HG02588 (cell line): ENCODE measurements at regions not wholly inside any gene's neighbourhood (a gene's known extent, or its start where the extent isn't known, plus 50 kb on each side); places are given as distances from the start of the nearest gene placed in this dataset.

Source experiments
- ATAC-seq: cut with Tn5 transposase; IDR thresholded peaks from one replicate; pipeline ENCODE4 v1.9.1; 2021; ENCODE audit warnings: mild to moderate bottlenecking, moderate library complexity; ENCODE audit not compliant: unreplicated experiment

DNA sequence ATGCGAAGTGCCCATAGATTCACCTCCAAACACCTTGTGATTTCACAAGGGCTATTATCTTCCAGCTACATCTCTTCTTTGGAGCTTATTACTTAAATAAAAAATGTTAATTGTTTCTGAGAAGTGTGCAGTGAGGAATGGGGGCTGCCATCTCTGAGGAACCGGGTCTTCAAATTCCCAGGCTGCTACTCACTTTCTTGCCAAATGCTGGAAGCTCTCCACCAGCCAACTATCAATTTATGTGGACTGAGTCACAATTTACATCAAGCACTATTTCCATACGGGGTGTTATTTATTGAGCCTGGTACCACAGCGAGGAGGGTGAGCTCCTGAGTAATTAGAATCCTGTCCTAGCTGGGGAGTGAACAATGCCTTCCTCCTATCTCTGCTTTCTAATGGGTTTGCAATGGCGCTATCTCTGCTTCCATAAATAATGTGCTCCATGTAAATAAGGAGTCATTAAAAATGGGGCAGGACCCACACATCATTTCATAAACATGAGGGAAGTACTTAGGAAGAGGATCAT, 898.3 kb downstream of the VRK1 start:
- no peak for ATAC-seq

GRCh38 chr14:97697772-97698171, 900.6 kb downstream of the VRK1 start:
- ATAC-seq: no peak

- no peak for ATAC-seq
These were observed 901.8 kb downstream of the VRK1 start for GRCh38 chr14:97699026-97699425.

GRCh38 chr14:97703006-97703760, 906.0 kb downstream of the VRK1 start:
- ATAC-seq: no peak

DNA sequence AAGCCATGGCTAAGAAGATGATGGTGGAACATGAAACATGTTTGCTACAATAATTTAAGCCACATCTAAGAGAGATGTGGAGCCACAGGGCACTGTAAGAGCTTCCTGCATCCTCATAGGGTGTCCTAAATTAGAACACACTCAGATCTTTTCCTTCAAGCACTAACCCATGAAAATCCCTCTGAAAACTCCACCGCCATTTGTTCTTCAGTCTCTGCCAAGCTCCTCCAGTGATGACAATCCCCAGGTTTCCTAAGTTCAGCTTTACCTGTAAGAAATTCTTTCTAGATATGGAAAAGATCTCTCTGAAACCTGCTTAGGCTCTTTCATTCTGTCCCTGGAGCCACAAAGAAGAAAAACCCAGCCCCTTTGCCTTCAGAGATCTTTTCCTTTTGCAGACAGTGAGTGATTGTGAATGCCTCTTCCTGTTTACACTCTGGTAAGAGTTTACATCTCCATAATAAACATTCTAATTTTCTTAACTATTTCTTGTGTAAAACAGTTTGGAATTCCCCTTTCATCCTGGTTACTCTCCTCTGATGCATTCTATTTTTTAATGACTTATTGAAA, 907.2 kb downstream of the VRK1 start:
- ATAC-seq: no peak

- ATAC-seq: no peak
These were observed 907.9 kb downstream of the VRK1 start for GRCh38 chr14:97705107-97705506.

DNA sequence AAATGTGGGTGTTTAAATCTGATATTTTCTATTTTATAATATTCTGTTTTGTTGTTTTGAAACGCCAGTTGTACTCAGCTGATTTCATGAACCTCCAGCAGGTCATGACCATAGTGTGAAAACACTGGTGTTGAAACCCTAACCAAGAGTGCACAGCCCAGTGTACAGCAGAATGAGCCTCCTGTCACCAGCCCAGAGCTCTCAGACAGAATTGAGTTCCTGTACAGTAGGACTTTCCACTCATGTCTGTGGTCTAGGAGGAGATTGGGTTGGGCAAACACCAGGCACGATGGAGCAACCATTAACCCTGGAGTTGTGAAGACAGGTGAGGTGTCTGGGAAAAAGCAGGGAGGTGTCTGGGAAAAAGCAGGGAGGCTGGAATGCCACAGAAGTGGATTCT, 908.8 kb downstream of the VRK1 start:
- ATAC-seq: no peak

DNA sequence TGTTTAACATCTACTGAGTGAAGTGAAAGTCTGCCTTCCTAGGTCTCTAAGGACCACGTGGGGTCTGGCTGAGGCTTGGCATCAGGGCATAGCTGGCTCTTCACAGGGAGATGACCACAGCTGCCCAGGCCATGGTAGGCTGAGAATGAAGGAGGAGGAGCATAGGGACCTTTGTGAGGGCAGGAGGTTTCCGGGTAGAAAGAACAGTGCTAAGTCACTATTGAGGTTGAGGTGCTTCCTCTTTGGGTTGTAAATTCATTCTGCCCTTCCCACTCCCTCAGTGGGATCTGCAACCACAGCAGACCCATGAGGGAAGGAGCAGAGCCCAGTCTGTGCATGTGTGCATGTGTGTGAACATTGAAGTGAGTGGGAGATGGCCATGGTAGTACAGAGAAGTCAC, 909.6 kb downstream of the VRK1 start:
- no peak for ATAC-seq

- no peak for ATAC-seq
These were observed 910.4 kb downstream of the VRK1 start for GRCh38 chr14:97707603-97708002.

DNA sequence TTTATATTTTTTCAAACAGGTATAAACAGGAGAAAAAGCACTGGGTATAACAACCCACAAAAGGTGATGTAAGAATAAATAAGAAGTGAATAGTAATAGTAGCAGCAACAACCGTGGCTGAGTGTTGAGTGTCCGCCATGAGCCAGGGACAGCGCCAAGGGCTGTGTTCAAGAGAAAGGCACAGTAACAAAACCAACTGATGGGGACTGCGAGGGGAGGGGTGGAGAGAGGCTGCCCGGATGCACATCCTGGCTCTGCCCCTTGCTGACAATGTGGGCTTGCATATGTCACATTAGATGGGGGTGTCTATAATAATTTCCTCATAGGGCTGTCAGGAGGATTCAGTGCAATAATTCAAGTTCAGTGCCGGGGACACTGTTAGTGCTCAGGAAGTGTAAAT, 912.4 kb downstream of the VRK1 start:
- ATAC-seq: no peak

DNA sequence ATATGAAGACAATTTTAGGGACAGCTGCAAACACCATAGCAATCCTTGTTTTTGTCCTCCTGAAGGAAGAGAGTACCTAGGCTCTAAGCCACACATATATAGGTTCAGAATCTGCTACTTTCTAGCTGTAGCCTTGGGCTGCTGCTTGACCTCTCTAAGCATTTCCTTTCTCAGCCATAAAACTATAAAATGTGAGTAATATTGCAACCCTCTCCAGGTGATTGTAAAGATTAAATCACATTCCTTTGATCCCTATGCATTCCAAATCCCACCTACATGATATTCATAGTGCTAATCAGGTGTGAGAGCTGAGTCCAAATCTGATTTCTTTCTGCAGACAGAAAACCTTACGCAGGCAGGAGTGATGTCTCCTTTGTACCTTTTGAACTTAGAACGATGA, 913.5 kb downstream of the VRK1 start:
- no peak for ATAC-seq

- ATAC-seq: no peak
These were observed 915.3 kb downstream of the VRK1 start for GRCh38 chr14:97712471-97712870.

GRCh38 chr14:97713023-97713422, 915.8 kb downstream of the VRK1 start:
- no peak for ATAC-seq

- no peak for ATAC-seq
These were observed 921.8 kb downstream of the VRK1 start for GRCh38 chr14:97718886-97719442.

DNA sequence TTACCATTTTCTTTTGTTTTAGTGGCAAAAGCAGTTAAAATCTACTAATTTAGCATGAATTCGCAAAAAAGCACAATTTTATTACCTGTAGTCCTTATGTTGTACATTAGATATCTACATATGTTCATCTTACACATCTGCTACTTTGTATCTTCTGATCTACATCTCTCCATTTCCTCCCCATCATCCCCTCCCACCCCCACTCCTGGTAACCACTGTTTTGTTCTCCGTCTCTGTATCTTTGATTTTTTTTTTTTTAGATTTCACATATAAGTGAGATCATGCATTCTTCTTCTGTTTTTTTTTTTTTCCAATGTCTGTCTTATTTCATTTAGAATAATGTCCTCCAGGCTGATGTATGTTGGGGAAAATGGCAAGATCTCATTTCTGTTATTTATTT, 922.7 kb downstream of the VRK1 start:
- ATAC-seq: no peak

DNA sequence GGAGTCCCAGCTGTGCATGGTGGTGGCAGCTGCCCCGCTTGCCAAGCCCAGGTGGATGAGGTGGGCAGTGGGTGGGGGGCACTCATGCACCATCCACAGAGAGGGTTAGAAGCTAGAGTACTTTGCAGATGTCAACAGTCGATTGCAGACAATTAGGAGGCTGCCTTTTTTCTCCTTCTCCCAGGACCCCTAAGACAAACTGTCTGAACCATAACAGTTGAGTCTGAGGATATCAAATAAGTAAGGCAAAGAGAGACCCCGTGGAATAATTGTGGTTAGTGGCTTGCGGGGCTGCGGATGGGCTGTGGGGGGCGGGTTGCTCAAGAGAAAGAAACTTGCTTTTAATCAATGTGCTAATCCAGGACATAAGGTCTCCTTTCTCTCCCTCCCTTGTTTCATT, 926.2 kb downstream of the VRK1 start:
- ATAC-seq: no peak

- no peak for ATAC-seq
These were observed 926.6 kb downstream of the VRK1 start for GRCh38 chr14:97723819-97724218.

- ATAC-seq: no peak
These were observed 927.1 kb downstream of the VRK1 start for GRCh38 chr14:97724265-97724731.

GRCh38 chr14:97726676-97727075, 929.5 kb downstream of the VRK1 start:
- ATAC-seq: no peak

DNA sequence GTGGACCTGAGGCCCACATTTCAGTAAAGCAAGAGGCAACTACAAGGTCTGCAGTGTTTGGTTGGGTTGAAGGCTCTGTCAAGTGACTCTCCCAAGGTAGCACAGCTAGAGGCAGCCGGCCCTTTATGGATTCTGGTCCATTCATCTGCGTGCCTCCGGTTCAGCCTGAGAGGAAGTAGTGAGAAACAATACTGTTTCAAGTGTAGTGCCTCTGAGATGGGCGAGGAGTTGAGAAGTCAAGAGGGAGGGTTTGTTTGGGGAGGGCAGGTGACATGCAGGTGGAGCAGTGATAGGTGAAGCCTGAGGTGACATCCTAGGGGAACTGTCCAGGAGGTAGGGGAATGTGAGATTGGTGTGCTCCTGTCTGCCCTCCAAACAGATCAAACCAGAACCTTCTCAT, 933.5 kb downstream of the VRK1 start:
- no peak for ATAC-seq

- no peak for ATAC-seq
These were observed 934.6 kb downstream of the VRK1 start for GRCh38 chr14:97731800-97732199.

DNA sequence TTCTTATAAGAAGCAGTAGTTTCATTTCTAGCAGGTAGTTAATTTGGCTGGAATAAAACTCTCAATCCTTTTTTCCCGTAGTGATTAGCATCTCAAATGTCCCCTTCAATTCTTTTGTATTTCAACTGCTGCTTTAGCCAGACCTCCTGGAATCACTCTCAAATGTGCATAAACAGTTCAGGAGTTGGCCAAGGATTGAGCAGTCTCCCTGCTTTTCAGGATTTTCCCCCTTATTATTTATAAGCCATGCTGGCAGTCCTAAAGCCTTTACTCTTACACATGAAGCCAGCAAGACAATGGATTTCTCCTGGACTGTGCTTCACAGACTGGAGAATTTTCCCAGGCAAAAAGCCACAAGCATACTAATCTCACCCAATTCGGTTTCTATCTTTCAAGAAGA, 950.1 kb downstream of the VRK1 start:
- no peak for ATAC-seq
